ENCODE measurements at regions not wholly inside any gene's neighbourhood (a gene's known extent, or its start where the extent isn't known, plus 50 kb on each side); places are given as distances from the start of the nearest gene placed in this dataset.

DNA sequence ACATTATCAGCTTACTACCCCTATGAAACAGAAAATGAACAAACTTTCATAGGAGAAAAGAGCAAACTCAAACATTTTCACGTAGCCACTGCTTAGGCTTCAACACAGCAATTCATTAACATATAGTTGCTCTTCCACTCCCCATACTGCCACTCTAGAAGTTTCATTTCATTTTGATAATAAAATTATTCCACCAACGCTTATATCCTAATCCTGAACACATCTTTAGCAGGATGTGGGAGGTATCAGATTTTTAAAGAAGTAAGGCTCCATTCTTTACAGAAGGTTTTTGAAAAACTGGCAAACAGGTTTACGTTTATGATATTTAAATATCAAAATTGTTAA, 77.5 kb upstream of the ANK3 start:
- DNase-seq (ENCODE audit: low read depth, low spot score): no peak

GRCh38 chr10:60466267-60467201, 76.9 kb upstream of the ANK3 start:
- DNase-seq (ENCODE audit: low read depth, low spot score): no peak

- DNase-seq (ENCODE audit: low read depth, low spot score): no peak
Observed at GRCh38 chr10:60465801-60466200, 76.1 kb upstream of the ANK3 start.

DNA sequence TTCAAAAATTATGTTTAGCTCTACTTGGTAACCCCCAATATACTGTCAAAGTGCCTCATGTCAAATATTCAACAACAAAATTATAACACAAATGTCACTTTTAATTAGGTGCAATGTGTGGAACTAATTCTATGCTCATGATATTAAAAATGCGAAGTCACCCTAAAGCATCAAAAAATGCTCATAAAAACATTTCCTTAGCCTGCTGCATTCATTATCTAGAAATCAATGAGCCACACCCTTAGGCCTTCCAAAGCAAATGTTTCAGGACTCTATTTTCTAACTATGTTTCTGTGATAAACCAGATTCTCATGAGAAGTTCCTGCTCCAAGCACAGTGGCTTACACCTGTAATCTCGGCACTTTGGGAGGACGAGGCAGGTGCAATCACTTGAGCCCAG, 75.0 kb upstream of the ANK3 start:
- no peak for DNase-seq (ENCODE audit: low read depth, low spot score)

- no peak for DNase-seq (ENCODE audit: low read depth, low spot score)
Observed at GRCh38 chr10:60463746-60464145, 74.1 kb upstream of the ANK3 start.

- no peak for DNase-seq (ENCODE audit: low read depth, low spot score)
Observed at GRCh38 chr10:60461688-60462087, 72.0 kb upstream of the ANK3 start.

DNA sequence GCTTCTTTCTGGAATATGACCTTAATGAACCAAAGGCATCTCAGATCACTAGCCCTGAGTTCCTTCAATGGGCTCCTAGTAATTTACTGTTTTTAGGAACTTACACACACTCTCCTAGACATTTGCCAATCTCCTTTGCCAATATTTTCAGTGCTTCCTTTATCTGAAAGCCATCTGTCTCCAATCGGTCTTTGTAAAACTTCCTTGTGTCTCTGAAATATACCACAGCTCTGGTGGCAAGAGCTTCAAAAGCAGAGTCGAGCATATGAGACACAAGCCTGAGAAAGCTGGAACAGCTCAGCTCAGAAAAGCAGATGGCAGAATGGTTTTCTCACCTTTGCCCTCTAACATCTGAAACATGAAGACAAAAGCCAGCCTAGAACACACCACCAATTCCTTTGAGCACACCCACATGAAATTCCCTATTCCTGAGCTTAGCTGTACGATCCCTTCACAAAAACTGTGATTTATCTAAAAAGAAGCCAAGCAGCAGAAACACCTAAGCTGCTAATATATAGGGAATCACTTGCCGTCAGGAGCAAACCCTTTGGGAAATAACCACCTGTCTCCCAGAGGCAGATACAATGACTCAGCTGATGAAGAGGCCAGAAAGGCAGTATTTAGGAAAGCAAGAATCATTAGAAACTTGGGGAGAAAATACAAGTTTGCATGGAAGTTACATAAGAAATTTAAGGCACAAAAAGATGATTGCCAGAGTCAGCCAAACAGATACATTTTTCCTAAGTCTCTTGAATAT, 70.2 kb upstream of the ANK3 start:
- DNase-seq (ENCODE audit: low read depth, low spot score): no peak

DNA sequence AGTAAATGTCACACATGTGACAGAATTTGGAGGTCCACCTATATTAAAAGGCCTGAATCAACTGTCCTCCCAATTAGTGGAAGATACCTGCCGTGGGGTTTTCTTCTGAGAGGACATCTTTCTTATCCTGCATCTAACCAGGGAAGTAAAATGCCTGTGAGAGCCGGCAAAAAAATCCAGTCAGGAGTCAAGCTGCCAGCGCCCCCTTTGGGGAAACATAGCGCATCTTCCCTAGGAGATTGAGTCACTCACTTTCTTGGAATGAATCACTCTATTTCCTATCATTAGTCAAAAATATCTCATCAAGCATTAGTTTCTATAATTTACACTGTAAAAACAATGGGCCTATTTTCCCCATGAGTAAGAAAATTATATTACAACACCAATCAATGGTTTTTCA, 66.4 kb upstream of the ANK3 start:
- DNase-seq (ENCODE audit: low read depth, low spot score): no peak

- no peak for DNase-seq (ENCODE audit: low read depth, low spot score)
Observed at GRCh38 chr10:60454336-60454735, 64.7 kb upstream of the ANK3 start.

GRCh38 chr10:60453036-60453435, 63.4 kb upstream of the ANK3 start:
- no peak for DNase-seq (ENCODE audit: low read depth, low spot score)

DNA sequence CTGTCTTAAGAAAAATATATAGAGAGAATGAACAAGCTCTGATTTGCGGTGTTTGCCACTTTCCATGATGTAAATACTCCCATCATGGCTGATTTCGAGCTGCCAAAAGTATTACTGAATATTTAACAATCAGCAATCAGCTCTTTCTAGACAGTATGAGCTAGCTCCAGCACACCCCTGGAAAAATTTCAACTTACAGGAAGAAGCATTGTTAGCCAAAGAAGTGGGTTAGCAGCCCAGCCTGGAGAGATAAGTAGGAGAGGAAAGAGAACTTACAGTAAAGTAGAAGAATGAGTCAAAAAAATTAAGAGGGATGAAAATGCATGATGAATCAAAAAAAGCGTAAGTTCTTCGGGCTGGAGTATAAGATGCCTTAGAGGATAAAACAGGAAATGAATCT, 60.6 kb upstream of the ANK3 start:
- DNase-seq (ENCODE audit: low read depth, low spot score): no peak

DNA sequence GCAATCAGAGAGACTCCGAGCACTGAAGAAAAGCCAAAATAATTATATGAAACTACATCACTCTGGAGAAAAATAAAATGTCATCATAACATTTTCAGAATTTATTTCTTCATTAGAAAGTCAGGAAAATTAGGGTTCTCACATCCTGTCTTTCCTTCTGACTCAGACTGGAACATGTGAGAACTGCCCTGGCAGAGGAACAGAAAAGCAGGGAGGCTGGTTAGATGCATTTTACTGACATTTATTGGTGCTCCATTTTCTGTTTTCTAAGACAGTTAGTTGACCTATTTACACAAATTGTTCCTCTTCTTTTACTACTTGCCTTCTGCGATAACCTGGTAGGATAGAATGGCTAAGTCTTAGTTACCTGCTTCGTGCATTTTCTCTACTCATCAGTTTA, 58.6 kb upstream of the ANK3 start:
- no peak for DNase-seq (ENCODE audit: low read depth, low spot score)

- DNase-seq (ENCODE audit: low read depth, low spot score): no peak
Observed at GRCh38 chr10:60446851-60447250, 57.2 kb upstream of the ANK3 start.

DNA sequence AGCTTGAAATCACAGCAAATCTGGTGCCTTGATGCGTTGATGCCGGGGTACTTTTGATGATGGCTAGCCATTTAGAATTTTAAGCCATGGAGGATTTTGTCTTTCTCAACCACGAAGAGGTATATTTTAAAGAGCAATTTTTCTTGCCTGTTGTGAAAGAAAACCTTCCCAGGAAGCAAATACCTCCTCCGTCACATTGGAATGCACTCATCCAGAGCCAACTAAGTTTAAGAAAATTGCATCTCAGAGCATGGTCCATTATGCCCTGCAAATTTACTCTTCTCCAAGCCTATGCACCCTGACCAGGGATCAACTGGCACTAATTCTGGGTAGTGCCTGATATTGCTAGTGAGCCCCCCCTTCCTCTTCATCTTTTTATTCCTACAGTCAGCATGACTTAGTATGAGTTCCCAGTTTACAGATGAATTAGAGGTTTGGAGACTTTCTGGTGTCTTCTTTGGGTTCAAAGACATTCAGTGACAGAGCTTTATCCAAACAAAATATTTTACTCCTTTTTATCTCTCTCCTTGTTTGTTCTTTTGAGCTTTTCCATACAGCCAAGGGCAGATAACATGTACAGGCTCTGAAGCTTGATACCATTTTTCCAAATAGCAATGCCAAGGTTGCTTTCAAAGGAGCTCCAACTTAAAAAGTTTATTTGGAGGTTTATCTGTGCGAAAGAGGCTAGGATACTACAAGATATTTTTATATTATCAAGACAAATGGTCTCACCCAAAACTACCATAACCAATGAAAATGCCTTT, 56.6 kb upstream of the ANK3 start:
- no peak for DNase-seq (ENCODE audit: low read depth, low spot score)

- no peak for DNase-seq (ENCODE audit: low read depth, low spot score)
Observed at GRCh38 chr10:60444494-60445064, 54.9 kb upstream of the ANK3 start.

DNA sequence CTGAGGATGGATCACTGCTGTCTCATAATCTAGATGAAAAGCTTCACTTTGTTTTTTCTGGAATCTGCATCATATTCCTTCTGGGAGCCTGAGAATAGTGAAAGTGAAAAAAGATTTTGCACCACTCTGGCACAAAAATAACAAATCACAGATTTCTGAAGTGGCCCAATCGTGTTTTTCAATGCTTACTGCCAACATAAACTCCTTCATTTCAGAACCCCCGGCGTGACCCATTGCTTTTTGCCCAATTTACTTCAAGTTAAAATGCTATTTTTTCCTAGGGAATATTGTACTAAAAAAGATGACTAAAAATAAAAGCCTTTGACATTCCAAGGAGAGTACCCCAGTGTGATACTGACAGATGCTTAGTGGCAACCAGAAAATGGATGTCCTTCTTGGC, 53.7 kb upstream of the ANK3 start:
- DNase-seq (ENCODE audit: low read depth, low spot score): no peak

- DNase-seq (ENCODE audit: low read depth, low spot score): no peak
Observed at GRCh38 chr10:60441515-60441914, 51.8 kb upstream of the ANK3 start.

- DNase-seq (ENCODE audit: low read depth, low spot score): no peak
Observed at GRCh38 chr10:60439641-60440040, 50.0 kb upstream of the ANK3 start.

All from ELF-1 (cell line).